Thymus (tissue), 11 donors: ENCODE measurements at regions not wholly inside any gene's neighbourhood (a gene's known extent, or its start where the extent isn't known, plus 50 kb on each side); places are given as distances from the start of the nearest gene placed in this dataset.

Source experiments
- DNase-seq, 9 donors: peaks; one replicate each; pipeline ENCODE4 v3.0.0-alpha.2; 2013; ENCODE audit warnings: low spot score in 9 of 9, low read depth in 6 of 9, missing footprints in 1 of 9
- H3K27ac ChIP-seq, 2 donors: one replicate each; pipeline ENCODE4 v1.5.1; 2013; ENCODE audit warnings: control low read depth in 1 of 2, low read depth in 1 of 2, low read length in 1 of 2, mild to moderate bottlenecking in 1 of 2, moderate library complexity in 1 of 2
- H3K27me3 ChIP-seq, 2 donors: one replicate each; pipeline ENCODE4 v1.5.1; 2013; ENCODE audit warnings: low read length in 1 of 2; ENCODE audit not compliant: control insufficient read depth in 2 of 2, insufficient read depth in 1 of 2
- H3K36me3 ChIP-seq, 2 donors: one replicate each; pipeline ENCODE4 v1.5.1; 2013; ENCODE audit warnings: low read length in 1 of 2, mild to moderate bottlenecking in 1 of 2, moderate library complexity in 1 of 2; ENCODE audit not compliant: control insufficient read depth in 2 of 2, insufficient read depth in 2 of 2
- H3K4me1 ChIP-seq, 2 donors: one replicate each; pipeline ENCODE4 v1.5.1; 2013; ENCODE audit warnings: low read length in 2 of 2; ENCODE audit not compliant: control insufficient read depth in 2 of 2, insufficient read depth in 2 of 2
- H3K4me3 ChIP-seq, 2 donors: one replicate each; pipeline ENCODE4 v1.5.1; 2013; ENCODE audit warnings: low read length in 2 of 2, control low read depth in 1 of 2, mild to moderate bottlenecking in 1 of 2
- H3K9me3 ChIP-seq, 2 donors: one replicate each; pipeline ENCODE4 v1.5.1; 2013; ENCODE audit warnings: low read length in 1 of 2, mild to moderate bottlenecking in 1 of 2; ENCODE audit not compliant: control insufficient read depth in 2 of 2, insufficient read depth in 1 of 2
- WGBS: extraction: QIAGEN DNeasy Blood & Tissue Kit; methylation state at CpG from one replicate; pipeline ENCODE4 v1.1.7; 2013; 5-methylcytosine and 5-hydroxymethylcytosine counted together
- donor health status: healthy.

GRCh38 chr18:73552171-73552570 lies 595.5 kb downstream of the FBXO15 start:
- no peak for DNase-seq
- Histone ChIP-seq H3K36me3 (no peaks in the 10 kb centered on the region), H3K27ac (no peak overlapping the region), H3K9me3 (no peaks in the 10 kb centered on the region), H3K4me1 (no peaks in the 10 kb centered on the region), H3K4me3 (no peak overlapping the region), H3K27me3 (no peaks in the 10 kb centered on the region)
- WGBS = 75% methylated on average over 5 of the region's 5 CpGs

GRCh38 chr18:73551211-73551610 lies 596.4 kb downstream of the FBXO15 start:
- no peak overlapping the region for H3K27ac ChIP-seq
- H3K36me3 ChIP-seq = no peaks in the 10 kb centered on the region
- H3K4me3 ChIP-seq = no peak overlapping the region
- no peaks in the 10 kb centered on the region for H3K4me1 ChIP-seq
- WGBS = 97% methylated on average over 3 of the region's 3 CpGs
- no peaks in the 10 kb centered on the region for H3K27me3 ChIP-seq
- DNase-seq = no peak
- no peaks in the 10 kb centered on the region for H3K9me3 ChIP-seq

DNA sequence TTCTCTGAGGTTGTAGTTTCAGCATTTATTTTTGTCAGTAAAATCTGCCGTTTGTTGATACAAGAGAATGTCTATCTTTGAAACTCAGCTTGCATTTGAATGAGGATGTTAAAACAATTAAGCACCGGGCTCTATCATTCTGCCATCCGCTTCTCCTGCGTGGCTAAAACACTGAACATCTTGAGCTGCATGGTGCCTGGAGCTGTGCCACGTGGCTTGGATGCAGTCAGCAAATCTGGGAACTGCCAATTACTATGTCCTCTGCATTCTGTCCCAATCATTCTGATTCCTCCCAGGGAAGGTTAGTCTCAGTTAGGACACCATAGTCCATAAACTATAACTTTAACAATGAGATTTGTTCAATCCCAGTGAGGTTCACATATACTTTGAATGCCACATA lies 598.4 kb downstream of the FBXO15 start:
- Histone ChIP-seq H3K4me1 (no peaks in the 10 kb centered on the region), H3K9me3 (no peaks in the 10 kb centered on the region), H3K27me3 (no peaks in the 10 kb centered on the region), H3K27ac (no peak overlapping the region), H3K4me3 (no peak overlapping the region), H3K36me3 (no peaks in the 10 kb centered on the region)
- 96% methylated on average over 5 of the region's 5 CpGs for WGBS
- DNase-seq = no peak

DNA sequence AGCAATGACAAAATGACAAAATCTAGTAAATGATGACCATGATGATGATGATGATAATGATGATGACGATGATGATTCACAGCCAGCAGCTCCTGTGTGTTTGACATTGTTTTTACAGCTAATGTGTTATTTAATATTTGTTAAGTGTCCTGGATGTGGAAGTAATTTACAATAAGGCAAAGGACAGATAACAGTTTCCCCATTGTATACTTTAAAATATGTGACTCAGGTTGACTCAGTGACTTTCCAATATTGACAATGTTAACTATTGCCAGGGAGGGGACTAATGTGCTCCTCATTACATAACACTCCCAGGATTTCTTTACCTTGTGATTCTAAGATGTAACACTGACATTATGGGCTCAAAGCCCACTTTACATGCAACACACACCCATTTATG lies 602.2 kb downstream of the FBXO15 start:
- Histone ChIP-seq H3K27ac (no peak overlapping the region), H3K4me3 (no peak overlapping the region), H3K27me3 (no peaks in the 10 kb centered on the region), H3K36me3 (no peaks in the 10 kb centered on the region), H3K4me1 (no peaks in the 10 kb centered on the region), H3K9me3 (no peaks in the 10 kb centered on the region)
- no peak for DNase-seq
- WGBS = 49% methylated on average over 1 of the region's 1 CpG

- Histone ChIP-seq H3K27me3 (no peaks in the 10 kb centered on the region), H3K27ac (no peak overlapping the region), H3K36me3 (no peaks in the 10 kb centered on the region), H3K9me3 (no peaks in the 10 kb centered on the region), H3K4me1 (no peaks in the 10 kb centered on the region), H3K4me3 (no peak overlapping the region)
- WGBS = 96% methylated on average over 2 of the region's 2 CpGs
- no peak for DNase-seq
Observed at GRCh38 chr18:73544617-73545016, 603.0 kb downstream of the FBXO15 start.

DNA sequence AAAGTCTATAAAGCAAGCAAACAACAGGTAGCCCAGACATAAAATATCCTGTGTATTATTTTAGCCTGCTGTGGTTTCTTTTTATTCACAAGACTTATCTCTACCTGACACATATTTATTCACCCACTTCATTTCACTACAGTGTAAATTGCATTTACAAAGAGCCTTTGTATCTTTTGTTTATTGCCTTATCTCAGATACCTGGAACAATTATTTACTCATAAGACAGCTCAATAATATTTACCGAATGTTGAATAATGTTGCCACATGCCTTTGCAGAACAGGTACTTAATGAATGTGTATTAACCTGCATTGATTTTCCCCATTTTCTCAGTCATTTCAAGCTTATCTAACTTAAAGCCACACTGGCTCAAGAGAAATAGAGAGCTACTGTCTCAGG lies 603.6 kb downstream of the FBXO15 start:
- no peak overlapping the region for H3K27ac ChIP-seq
- no peaks in the 10 kb centered on the region for H3K9me3 ChIP-seq
- 97% methylated on average over 1 of the region's 1 CpG for WGBS
- H3K36me3 ChIP-seq = no peaks in the 10 kb centered on the region
- H3K4me3 ChIP-seq = no peak overlapping the region
- no peak for DNase-seq
- H3K4me1 ChIP-seq = no peaks in the 10 kb centered on the region
- H3K27me3 ChIP-seq = no peaks in the 10 kb centered on the region

DNA sequence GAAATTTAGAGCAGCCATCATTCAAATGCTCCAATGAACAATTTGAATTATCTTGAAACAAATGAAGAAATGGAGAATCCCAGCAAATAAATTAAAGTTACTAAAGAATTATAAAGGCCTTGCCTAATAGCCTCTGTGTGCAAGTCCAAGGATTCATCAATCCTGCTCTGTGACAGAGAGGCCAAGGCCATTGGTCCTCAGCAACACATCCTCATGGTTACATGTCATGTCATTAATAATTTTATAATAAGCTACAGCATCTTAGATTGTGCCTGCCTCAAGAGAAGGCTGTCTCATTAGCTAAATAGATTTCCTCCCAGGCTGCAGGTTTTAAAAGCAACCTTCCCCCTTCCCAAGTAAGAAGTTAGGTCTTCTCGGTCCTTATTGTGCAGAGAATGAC lies 611.6 kb downstream of the FBXO15 start:
- no peak for DNase-seq
- Histone ChIP-seq H3K27ac (no peak overlapping the region), H3K9me3 (no peaks in the 10 kb centered on the region), H3K4me1 (no peaks in the 10 kb centered on the region), H3K36me3 (no peaks in the 10 kb centered on the region), H3K27me3 (no peaks in the 10 kb centered on the region), H3K4me3 (no peak overlapping the region)
- 42% methylated on average over 1 of the region's 1 CpG for WGBS

DNA sequence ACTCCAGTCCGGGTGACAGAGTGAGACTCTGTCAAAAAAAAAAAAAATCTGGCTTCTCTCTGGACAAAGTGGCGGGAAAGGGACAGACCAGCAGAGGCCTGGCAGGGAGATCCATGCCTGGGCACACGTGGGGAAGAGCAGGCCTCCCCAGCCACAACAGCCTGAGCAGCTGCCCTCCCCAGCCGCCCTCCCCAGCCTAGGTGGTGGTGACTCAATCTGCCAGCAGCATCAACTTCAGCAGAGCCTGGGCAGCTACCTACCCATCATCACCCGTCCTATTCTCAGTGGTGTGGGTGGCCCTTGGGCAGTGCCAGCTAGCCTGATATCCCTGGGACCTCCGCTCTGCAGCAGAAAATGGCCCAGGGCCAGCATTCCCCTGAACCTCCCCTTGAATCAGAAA lies 612.4 kb downstream of the FBXO15 start:
- H3K27me3 ChIP-seq = no peaks in the 10 kb centered on the region
- H3K9me3 ChIP-seq = no peaks in the 10 kb centered on the region
- no peaks in the 10 kb centered on the region for H3K4me1 ChIP-seq
- WGBS = 88% methylated on average over 6 of the region's 6 CpGs
- no peak overlapping the region for H3K27ac ChIP-seq
- H3K36me3 ChIP-seq = no peaks in the 10 kb centered on the region
- no peak for DNase-seq
- H3K4me3 ChIP-seq = no peak overlapping the region

DNA sequence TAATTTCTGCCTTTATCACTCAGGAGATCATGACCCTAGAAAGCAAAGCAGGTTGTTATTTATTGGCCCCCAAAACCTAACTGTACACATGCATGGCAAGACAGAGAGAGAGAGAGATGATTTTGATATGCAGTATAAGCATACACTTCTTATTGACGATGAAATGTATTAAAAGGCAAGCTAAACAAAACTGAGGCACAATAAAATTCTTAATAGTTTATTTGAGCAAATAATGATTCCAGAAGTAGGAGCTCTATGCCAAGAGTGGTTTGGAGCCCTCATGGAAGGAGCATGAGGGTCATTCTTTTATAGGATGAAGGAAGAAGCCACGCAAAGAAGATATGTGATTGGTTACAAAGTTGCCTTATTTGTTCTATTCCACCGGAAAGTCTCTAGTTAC lies 616.0 kb downstream of the FBXO15 start:
- WGBS = 96% methylated on average over 3 of the region's 3 CpGs

DNA sequence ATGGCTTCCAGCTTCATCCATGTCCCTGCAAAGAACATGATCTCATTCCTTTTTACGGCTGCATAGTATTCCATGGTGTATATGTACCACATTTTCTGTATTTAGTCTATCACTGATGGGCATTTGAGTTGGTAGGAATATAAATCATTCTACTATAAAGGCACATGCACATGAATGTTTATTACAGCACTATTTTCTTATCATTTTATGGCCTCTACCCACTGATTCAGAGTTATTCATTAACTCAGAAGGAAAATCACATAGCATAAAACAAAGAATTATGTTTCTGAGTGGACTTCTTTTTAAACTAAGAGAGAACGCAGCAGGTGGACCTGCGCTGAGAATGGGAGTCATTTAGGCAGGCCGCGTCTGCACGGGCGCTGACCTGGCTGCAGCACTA lies 619.6 kb downstream of the FBXO15 start:
- Histone ChIP-seq H3K4me3 (no peak overlapping the region), H3K9me3 (no peaks in the 10 kb centered on the region), H3K36me3 (no peaks in the 10 kb centered on the region), H3K27me3 (no peaks in the 10 kb centered on the region), H3K27ac (no peak overlapping the region), H3K4me1 (no peaks in the 10 kb centered on the region)
- no peak for DNase-seq
- WGBS = 97% methylated on average over 7 of the region's 7 CpGs

More for the DNA sequence above, 616.0 kb downstream of the FBXO15 start:
- Histone ChIP-seq H3K9me3 (no peaks in the 10 kb centered on the region), H3K4me1 (no peaks in the 10 kb centered on the region), H3K36me3 (no peaks in the 10 kb centered on the region), H3K4me3 (no peak overlapping the region), H3K27me3 (no peaks in the 10 kb centered on the region), H3K27ac (no peak overlapping the region)
- DNase-seq = no peak
